H1 (cell line): ENCODE measurements at regions not wholly inside any gene's neighbourhood (a gene's known extent, or its start where the extent isn't known, plus 50 kb on each side); places are given as distances from the start of the nearest gene placed in this dataset.

Experiments
- CTCF ChIA-PET: fragments of 300-600 bp; sonication (Branson Sonifier 250); formaldehyde crosslinking; loops from one replicate; lab custom pipeline; 2021; ENCODE audit not compliant: partially characterized antibody; lab: Charles Lee
- POLR2A ChIA-PET: fragments of 300-600 bp; sonication (Branson Sonifier 250); formaldehyde crosslinking; loops from one replicate; lab custom pipeline; 2021; ENCODE audit warnings: inconsistent platforms; ENCODE audit not compliant: partially characterized antibody; lab: Charles Lee
- DNase-seq, 2 experiments: peaks; one replicate each; pipeline versions ENCODE4 v3.0.0 to v3.0.0-alpha.2; 2010 to 2022; ENCODE audit warnings: low spot score in 2 of 2, low read depth in 1 of 2, mixed read lengths in 1 of 2
- FAIRE-seq: peaks from 2 replicates; lab custom pipeline; 2011; peaks lifted over from hg19 to GRCh38; lab: Jason Lieb, UNC
- H2AFZ ChIP-seq: 2 replicates; pipeline ENCODE4 v1.8.1; 2012; ENCODE audit warnings: low read length, inconsistent platforms
- H2AK5ac ChIP-seq: 2 replicates; pipeline ENCODE4 v1.6.1; 2013; ENCODE audit warnings: low read depth, low read length
- H2BK120ac ChIP-seq: replicated peaks from 2 replicates; pipeline ENCODE3; 2013; ENCODE audit warnings: low read depth, low read length, inconsistent platforms
- H2BK12ac ChIP-seq: 2 replicates; pipeline ENCODE4 v1.6.1; 2013; ENCODE audit warnings: low read depth, low read length
- H2BK15ac ChIP-seq: 2 replicates; pipeline ENCODE4 v1.6.1; 2013; ENCODE audit warnings: low read length
- H2BK20ac ChIP-seq: 2 replicates; pipeline ENCODE4 v1.6.1; 2013; ENCODE audit warnings: low read length
- H2BK5ac ChIP-seq: 2 replicates; pipeline ENCODE4 v1.6.1; 2013; ENCODE audit warnings: low read depth, low read length
- H3K14ac ChIP-seq: 2 replicates; pipeline ENCODE4 v1.6.1; 2013; ENCODE audit warnings: inconsistent platforms; ENCODE audit not compliant: insufficient read length
- H3K18ac ChIP-seq: 2 replicates; pipeline ENCODE4 v1.6.1; 2013; ENCODE audit warnings: low read length; ENCODE audit errors: extremely low read depth
- H3K23ac ChIP-seq: 2 replicates; pipeline ENCODE4 v1.6.1; 2013; ENCODE audit warnings: inconsistent platforms; ENCODE audit not compliant: insufficient read length
- H3K23me2 ChIP-seq: 2 replicates; pipeline ENCODE4 v1.6.1; 2013; ENCODE audit warnings: low read depth, low read length
- H3K27ac ChIP-seq: 2 replicates; pipeline ENCODE4 v1.6.1; 2011; ENCODE audit warnings: low read depth, low read length, inconsistent platforms
- H3K27me3 ChIP-seq, 4 experiments: replicated peaks in 1 of 4; 1 replicate in 1 of 4; 2 replicates in 3 of 4; pipeline versions ENCODE4 v1.6.1 to v1.8.1; 2011 to 2013; ENCODE audit warnings: low read length in 3 of 4, mild to moderate bottlenecking in 3 of 4, inconsistent platforms in 2 of 4, mixed read lengths in 2 of 4, moderate library complexity in 1 of 4; ENCODE audit not compliant: control insufficient read depth in 3 of 4, insufficient read depth in 3 of 4; ENCODE audit errors: extremely low read depth in 1 of 4
- H3K36me3 ChIP-seq, 4 experiments: 2 replicates each; pipeline versions ENCODE4 v1.6.1 to v1.8.1; 2011 to 2013; ENCODE audit warnings: mild to moderate bottlenecking in 4 of 4, low read length in 3 of 4, moderate library complexity in 2 of 4, control low read depth in 1 of 4, inconsistent platforms in 1 of 4; ENCODE audit not compliant: insufficient read depth in 4 of 4, control insufficient read depth in 2 of 4
- H3K4ac ChIP-seq: replicated peaks from 2 replicates; pipeline ENCODE3; 2013; ENCODE audit warnings: low read length, low read depth, mixed read lengths, inconsistent platforms; ENCODE audit not compliant: insufficient read length
- H3K4me1 ChIP-seq, 4 experiments: replicated peaks in 1 of 4; 1 replicate in 1 of 4; 2 replicates in 3 of 4; pipeline versions ENCODE4 v1.6.1 to v1.8.1; 2011 to 2013; ENCODE audit warnings: low read length in 3 of 4, inconsistent platforms in 2 of 4, mixed read lengths in 1 of 4; ENCODE audit not compliant: insufficient read depth in 4 of 4, control insufficient read depth in 3 of 4
- H3K4me2 ChIP-seq, 2 experiments: 2 replicates each; pipeline versions ENCODE4 v1.6.1 to v1.8.1; 2011 to 2013; ENCODE audit warnings: low read depth in 2 of 2, low read length in 2 of 2, control low read depth in 1 of 2, inconsistent platforms in 1 of 2, mild to moderate bottlenecking in 1 of 2; ENCODE audit not compliant: insufficient read depth in 1 of 2
- H3K4me3 ChIP-seq, 4 experiments: fragments of 200-600, 300-600 bp in 1 of 4; sonication (generic), shearing (Covaris generic), sonication (Bioruptor Twin) in 1 of 4; 2 replicates each; pipeline versions ENCODE4 v1.5.1 to v1.8.1; 2011 to 2016; ENCODE audit warnings: low read length in 4 of 4, low read depth in 3 of 4, control low read depth in 2 of 4, inconsistent platforms in 2 of 4, mild to moderate bottlenecking in 2 of 4, mixed read lengths in 1 of 4, moderate library complexity in 1 of 4; ENCODE audit not compliant: insufficient read depth in 2 of 4; ENCODE audit errors: extremely low read depth in 1 of 4
- H3K56ac ChIP-seq: replicated peaks from 2 replicates; pipeline ENCODE3; 2013; ENCODE audit warnings: low read depth, mild to moderate bottlenecking, mixed read lengths, low read length, inconsistent platforms; ENCODE audit not compliant: insufficient read length
- H3K79me1 ChIP-seq: 2 replicates; pipeline ENCODE4 v1.6.1; 2013; ENCODE audit warnings: low read depth, low read length, control low read depth
- H3K79me2 ChIP-seq, 2 experiments: 2 replicates each; pipeline versions ENCODE4 v1.6.1 to v1.8.1; 2012 to 2013; ENCODE audit warnings: low read length in 2 of 2, mild to moderate bottlenecking in 2 of 2, inconsistent platforms in 1 of 2; ENCODE audit not compliant: insufficient read depth in 2 of 2, control insufficient read depth in 1 of 2
- H3K9ac ChIP-seq, 4 experiments: replicated peaks in 1 of 4; 1 replicate in 1 of 4; 2 replicates in 3 of 4; pipeline versions ENCODE4 v1.6.1 to v1.8.1; 2011 to 2013; ENCODE audit warnings: low read depth in 3 of 4, low read length in 3 of 4, control low read depth in 2 of 4, mild to moderate bottlenecking in 2 of 4, moderate library complexity in 2 of 4, inconsistent platforms in 1 of 4; ENCODE audit errors: extremely low read depth in 1 of 4
- H3K9me3 ChIP-seq, 2 experiments: 2 replicates each; pipeline versions ENCODE4 v1.6.1 to v1.8.1; 2012 to 2013; ENCODE audit warnings: mild to moderate bottlenecking in 2 of 2, moderate library complexity in 2 of 2, control low read depth in 1 of 2, inconsistent platforms in 1 of 2, low read depth in 1 of 2, low read length in 1 of 2, mixed read lengths in 1 of 2; ENCODE audit not compliant: insufficient read depth in 2 of 2
- H4K20me1 ChIP-seq, 2 experiments: replicated peaks in 1 of 2; 2 replicates each; pipeline versions ENCODE3 to v1.8.1; 2011 to 2013; ENCODE audit warnings: inconsistent platforms in 2 of 2, low read length in 2 of 2, mild to moderate bottlenecking in 1 of 2; ENCODE audit not compliant: insufficient read depth in 2 of 2, control insufficient read depth in 1 of 2
- H4K5ac ChIP-seq: 2 replicates; pipeline ENCODE4 v1.6.1; 2013; ENCODE audit warnings: low read length, low read depth, mixed read lengths, inconsistent platforms; ENCODE audit not compliant: insufficient read length
- H4K8ac ChIP-seq: 2 replicates; pipeline ENCODE4 v1.8.0; 2013; ENCODE audit warnings: mild to moderate bottlenecking, moderate library complexity, low read length, inconsistent platforms; ENCODE audit not compliant: insufficient read depth; ENCODE audit errors: extremely low read depth
- H4K91ac ChIP-seq: replicated peaks from 2 replicates; pipeline ENCODE3; 2013; ENCODE audit warnings: low read length, mixed read lengths, inconsistent platforms; ENCODE audit not compliant: insufficient read length
- TBP ChIP-seq: IDR thresholded peaks from 2 replicates; pipeline ENCODE4 v1.6.1; 2011; ENCODE audit warnings: low read depth, low read length, improper control_type of control experiment
- WGBS, 2 experiments: shearing (Covaris generic) in 1 of 2; methylation state at CpG; one replicate each; pipeline versions ENCODE4 v1.1.6 to v1.1.7; 2013 to 2015; ENCODE audit warnings: low lambda C conversion rate in 2 of 2, mixed read lengths in 2 of 2, inconsistent platforms in 1 of 2, low coverage in 1 of 2, missing lambda C conversion rate in 1 of 2; ENCODE audit not compliant: insufficient replicate concordance in 2 of 2, insufficient coverage in 1 of 2, insufficient read length in 1 of 2; ENCODE audit errors: extremely low coverage in 1 of 2, missing lambda C conversion rate in 1 of 2; 5-methylcytosine and 5-hydroxymethylcytosine counted together

DNA sequence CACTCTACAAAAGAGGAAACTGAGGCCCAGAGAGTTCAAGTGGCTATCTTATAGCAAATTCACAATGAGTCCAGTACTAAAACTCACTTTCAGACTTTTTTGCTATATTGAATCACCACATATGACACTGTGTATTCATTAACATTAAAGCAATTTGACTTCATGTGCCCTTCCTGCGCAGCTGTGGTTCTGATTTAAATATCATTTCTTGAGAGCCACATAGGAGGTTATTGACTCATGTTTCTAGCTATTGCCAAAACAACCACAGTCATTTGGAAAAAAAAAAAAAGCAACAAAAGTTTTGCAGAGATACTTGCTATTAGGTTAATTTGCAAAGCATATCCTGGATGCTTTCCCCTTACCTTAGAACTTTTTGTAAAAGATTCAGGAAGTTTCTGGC is 341.2 kb downstream of the PIK3C3 start:
- no peaks in the 10 kb centered on the region for H3K79me2 ChIP-seq
- H3K4me1 ChIP-seq = peaks cover 0 to 3% (median 0%) of the 10 kb centered on the region in 4 experiments; a peak in 3 of 7 replicates
- no peak for TF ChIP-seq TBP

More for the DNA sequence above, 341.2 kb downstream of the PIK3C3 start:
- WGBS, 2 experiments = 91% methylated on average over 1 of the region's 1 CpG; no CpG with 5 or more reads in 1 of the 2 experiments
- no peak overlapping the region for H2BK5ac ChIP-seq
- H3K9me3 ChIP-seq = no peaks in the 10 kb centered on the region
- H3K4ac ChIP-seq = no peak overlapping the region
- ChIA-PET POLR2A (no interaction called here), CTCF (interaction anchor here (0.7 to 5.3 kb wide), 5 partner anchors 10 to 1125 kb away, joined by 3 to 26 read pairs (median 6); no protein-coding TSS in a partner anchor)
- H3K27ac ChIP-seq = no peak overlapping the region
- no peak overlapping the region for H3K23ac ChIP-seq
- H2BK15ac ChIP-seq = no peak overlapping the region
- no peak overlapping the region for H2BK12ac ChIP-seq
- no peaks in the 10 kb centered on the region for H4K20me1 ChIP-seq
- H3K36me3 ChIP-seq = no peaks in the 10 kb centered on the region
- no peak overlapping the region for H2BK120ac ChIP-seq
- H3K4me3 ChIP-seq = no peak overlapping the region
- H3K9ac ChIP-seq = no peak overlapping the region
- H3K14ac ChIP-seq = no peak overlapping the region
- H4K91ac ChIP-seq = no peak overlapping the region
- H2AFZ ChIP-seq = no peak overlapping the region
- H3K56ac ChIP-seq = no peak overlapping the region
- FAIRE-seq (no peak), DNase-seq (no peak)
- no peak overlapping the region for H3K4me2 ChIP-seq
- H3K18ac ChIP-seq = no peak overlapping the region
- H3K79me1 ChIP-seq = no peaks in the 10 kb centered on the region
- no peaks in the 10 kb centered on the region for H3K27me3 ChIP-seq
- no peak overlapping the region for H4K5ac ChIP-seq
- no peaks in the 10 kb centered on the region for H3K23me2 ChIP-seq
- H2AK5ac ChIP-seq = no peak overlapping the region
- H2BK20ac ChIP-seq = no peak overlapping the region
- H4K8ac ChIP-seq = no peak overlapping the region
